H9 (cell line): ENCODE measurements at regions not wholly inside any gene's neighbourhood (a gene's known extent, or its start where the extent isn't known, plus 50 kb on each side); places are given as distances from the start of the nearest gene placed in this dataset.

ENCODE experiments used
- DNase-seq: peaks from one replicate; pipeline ENCODE4 v3.0.0-alpha.2; 2017
- H2AFZ ChIP-seq: one replicate; pipeline ENCODE4 v1.6.1; 2013; ENCODE audit warnings: mild to moderate bottlenecking, low read length, control low read depth, moderate library complexity
- H2AK5ac ChIP-seq: 2 replicates; pipeline ENCODE4 v1.6.1; 2013; ENCODE audit warnings: low read length, control low read depth, mixed read lengths; ENCODE audit not compliant: insufficient read length
- H2BK120ac ChIP-seq: one replicate; pipeline ENCODE4 v1.6.1; 2013; ENCODE audit warnings: low read depth, mild to moderate bottlenecking, low read length, control low read depth, inconsistent platforms; ENCODE audit not compliant: poor library complexity, severe bottlenecking
- H2BK12ac ChIP-seq: 2 replicates; pipeline ENCODE4 v1.6.1; 2013; ENCODE audit warnings: low read length, control low read depth, mixed read lengths, low read depth; ENCODE audit not compliant: insufficient read length
- H2BK15ac ChIP-seq: 2 replicates; pipeline ENCODE4 v1.6.1; 2013; ENCODE audit warnings: low read depth, low read length, control low read depth
- H2BK20ac ChIP-seq: one replicate; pipeline ENCODE4 v1.6.1; 2013; ENCODE audit warnings: low read depth, mild to moderate bottlenecking, low read length, control low read depth, inconsistent platforms; ENCODE audit not compliant: poor library complexity, severe bottlenecking
- H2BK5ac ChIP-seq: 2 replicates; pipeline ENCODE4 v1.6.1; 2013; ENCODE audit warnings: low read length, control low read depth, mixed read lengths; ENCODE audit not compliant: insufficient read length
- H3K14ac ChIP-seq: 2 replicates; pipeline ENCODE4 v1.6.1; 2013; ENCODE audit warnings: low read length, control low read depth; ENCODE audit not compliant: insufficient read depth
- H3K18ac ChIP-seq: 2 replicates; pipeline ENCODE4 v1.6.1; 2013; ENCODE audit warnings: low read depth, mild to moderate bottlenecking, mixed read lengths, low read length, control low read depth; ENCODE audit not compliant: insufficient read length
- H3K23ac ChIP-seq: 2 replicates; pipeline ENCODE4 v1.6.1; 2013; ENCODE audit warnings: low read length, control low read depth, mixed read lengths, low read depth; ENCODE audit not compliant: insufficient read length
- H3K23me2 ChIP-seq: 2 replicates; pipeline ENCODE4 v1.6.1; 2013; ENCODE audit warnings: low read depth, mild to moderate bottlenecking, mixed read lengths, low read length, control low read depth; ENCODE audit not compliant: insufficient read length, poor library complexity, severe bottlenecking
- H3K27ac ChIP-seq: 2 replicates; pipeline ENCODE4 v1.5.1; 2013; ENCODE audit warnings: low read length, control low read depth, mixed read lengths, low read depth; ENCODE audit not compliant: insufficient read length
- H3K27me3 ChIP-seq: 2 replicates; pipeline ENCODE4 v1.6.1; 2013; ENCODE audit warnings: low read length, control low read depth, inconsistent platforms; ENCODE audit not compliant: insufficient read depth
- H3K4ac ChIP-seq: 2 replicates; pipeline ENCODE4 v1.6.1; 2013; ENCODE audit warnings: low read depth, mild to moderate bottlenecking, control low read depth, inconsistent platforms, low read length, moderate library complexity
- H3K4me1 ChIP-seq: 2 replicates; pipeline ENCODE4 v1.6.1; 2013; ENCODE audit warnings: low read length, control low read depth, inconsistent platforms; ENCODE audit not compliant: insufficient read depth
- H3K4me2 ChIP-seq: 2 replicates; pipeline ENCODE4 v1.6.1; 2013; ENCODE audit warnings: low read length, control low read depth, mixed read lengths; ENCODE audit not compliant: insufficient read length, insufficient read depth
- H3K56ac ChIP-seq: 2 replicates; pipeline ENCODE4 v1.6.1; 2013; ENCODE audit warnings: low read depth, mild to moderate bottlenecking, mixed read lengths, low read length, control low read depth; ENCODE audit not compliant: insufficient read length
- H3K79me1 ChIP-seq: 2 replicates; pipeline ENCODE4 v1.6.1; 2013; ENCODE audit warnings: low read depth, mild to moderate bottlenecking, moderate library complexity, low read length, control low read depth, inconsistent platforms; ENCODE audit not compliant: insufficient read depth, poor library complexity, severe bottlenecking
- H3K79me2 ChIP-seq: 2 replicates; pipeline ENCODE4 v1.6.1; 2013; ENCODE audit warnings: low read length, control low read depth, inconsistent platforms; ENCODE audit not compliant: insufficient read depth
- H3K9ac ChIP-seq: 2 replicates; pipeline ENCODE4 v1.6.1; 2013; ENCODE audit warnings: low read length, control low read depth, mixed read lengths; ENCODE audit not compliant: insufficient read length; ENCODE audit errors: extremely low read depth
- H3K9me3 ChIP-seq: one replicate; pipeline ENCODE4 v1.6.1; 2013; ENCODE audit warnings: low read depth, low read length, inconsistent platforms; ENCODE audit not compliant: control insufficient read depth
- H3T11ph ChIP-seq: one replicate; pipeline ENCODE4 v1.6.1; 2013; ENCODE audit warnings: mild to moderate bottlenecking, low read length, control low read depth, inconsistent platforms
- H4K20me1 ChIP-seq: one replicate; pipeline ENCODE4 v1.6.1; 2013; ENCODE audit not compliant: control insufficient read depth, insufficient read length, insufficient read depth
- H4K5ac ChIP-seq: 2 replicates; pipeline ENCODE4 v1.6.1; 2013; ENCODE audit warnings: low read depth, mild to moderate bottlenecking, mixed read lengths, low read length, control low read depth; ENCODE audit not compliant: insufficient read length
- H4K8ac ChIP-seq: replicated peaks from 2 replicates; pipeline ENCODE4 v1.6.1; 2013; ENCODE audit warnings: low read length, control low read depth, mixed read lengths, low read depth; ENCODE audit not compliant: insufficient read length
- H4K91ac ChIP-seq: 2 replicates; pipeline ENCODE4 v1.6.1; 2013; ENCODE audit warnings: low read depth, mild to moderate bottlenecking, moderate library complexity, mixed read lengths, low read length, control low read depth; ENCODE audit not compliant: insufficient read length
- H3K27ac Mint-ChIP-seq, 3 experiments: 2 replicates in 2 of 3; 3 replicates in 1 of 3; pipeline ENCODE4 v1.8.0; 2020 to 2021; ENCODE audit warnings: mixed read lengths in 3 of 3, mild to moderate bottlenecking in 1 of 3, moderate library complexity in 1 of 3
- H3K27me3 Mint-ChIP-seq: 2 replicates; pipeline ENCODE4 v1.8.0; 2021; ENCODE audit warnings: low read depth, mild to moderate bottlenecking, moderate library complexity, mixed read lengths
- H3K36me3 Mint-ChIP-seq, 3 experiments: 2 replicates in 2 of 3; 3 replicates in 1 of 3; pipeline ENCODE4 v1.8.0; 2020 to 2021; ENCODE audit warnings: low read depth in 3 of 3, mixed read lengths in 3 of 3; ENCODE audit not compliant: insufficient read depth in 1 of 3
- H3K4me1 Mint-ChIP-seq, 2 experiments: 2 replicates each; pipeline ENCODE4 v1.8.0; 2020; ENCODE audit warnings: mixed read lengths in 2 of 2
- H3K4me3 Mint-ChIP-seq, 2 experiments: 2 replicates in 1 of 2; 3 replicates in 1 of 2; pipeline ENCODE4 v1.8.0; 2020 to 2021; ENCODE audit warnings: mild to moderate bottlenecking in 2 of 2, mixed read lengths in 2 of 2, moderate library complexity in 1 of 2
- H3K9me3 Mint-ChIP-seq, 2 experiments: 2 replicates in 1 of 2; 3 replicates in 1 of 2; pipeline ENCODE4 v1.8.0; 2020; ENCODE audit warnings: mild to moderate bottlenecking in 2 of 2, mixed read lengths in 2 of 2, moderate library complexity in 1 of 2
- CTCF ChIP-seq: fragments of 200-600 bp; sonication (generic); conservative IDR thresholded peaks from 3 replicates; pipeline ENCODE4 v1.8.0; 2021; ENCODE audit warnings: antibody characterized with exemption, mild to moderate bottlenecking
- WGBS: extraction: QIAGEN DNeasy Blood & Tissue Kit; methylation state at CpG from one replicate; pipeline ENCODE4 v1.1.7; 2013; ENCODE audit warnings: missing lambda C conversion rate, low lambda C conversion rate, mixed read lengths; ENCODE audit not compliant: insufficient read length; ENCODE audit errors: extremely low coverage; 5-methylcytosine and 5-hydroxymethylcytosine counted together

GRCh38 chr6:78345882-78346281 is 521.5 kb upstream of the IRAK1BP1 start:
- Mint-ChIP-seq H3K27ac (peak overlapping the region in 2 of 3 experiments; percentile 47 to 78; a peak in 2 of 7 replicates), H3K36me3 (no peaks in the 10 kb centered on the region), H3K4me3 (no peak overlapping the region; a peak in 2 of 5 replicates), H3K4me1 (peaks cover 19 to 30% of the 10 kb centered on the region in 2 experiments), H3K27me3 (no peaks in the 10 kb centered on the region), H3K9me3 (no peaks in the 10 kb centered on the region; a peak in 1 of 5 replicates)
- no peaks in the 10 kb centered on the region for H4K20me1 ChIP-seq
- H2BK5ac ChIP-seq = no peak overlapping the region
- no peak overlapping the region for H3K23ac ChIP-seq
- H3K4me1 ChIP-seq = no peaks in the 10 kb centered on the region
- H3K23me2 ChIP-seq = no peaks in the 10 kb centered on the region
- H2BK20ac ChIP-seq = no peak overlapping the region
- H2AFZ ChIP-seq = no peak overlapping the region
- no peak overlapping the region for H4K8ac ChIP-seq
- no peak overlapping the region for H4K5ac ChIP-seq
- H3K18ac ChIP-seq = no peak overlapping the region
- no peak overlapping the region for H3K4me2 ChIP-seq
- H2BK15ac ChIP-seq = no peak overlapping the region
- no CpG with 5 or more reads among the region's 2 CpGs for WGBS
- no peak overlapping the region for H3K4ac ChIP-seq
- no peak for DNase-seq
- H2BK12ac ChIP-seq = no peak overlapping the region
- H3K27ac ChIP-seq = no peak overlapping the region
- no peak overlapping the region for H2BK120ac ChIP-seq
- H3K79me2 ChIP-seq = no peaks in the 10 kb centered on the region
- H3K9ac ChIP-seq = no peak overlapping the region
- H2AK5ac ChIP-seq = no peak overlapping the region
- no peak overlapping the region for H3K56ac ChIP-seq
- no peak for TF ChIP-seq CTCF
- H3T11ph ChIP-seq = no peak overlapping the region
- no peaks in the 10 kb centered on the region for H3K27me3 ChIP-seq
- no peak overlapping the region for H3K14ac ChIP-seq
- no peak overlapping the region for H4K91ac ChIP-seq
- no peaks in the 10 kb centered on the region for H3K79me1 ChIP-seq
- H3K9me3 ChIP-seq = no peaks in the 10 kb centered on the region
